HG03025 (cell line): ENCODE measurements at regions not wholly inside any gene's neighbourhood (a gene's known extent, or its start where the extent isn't known, plus 50 kb on each side); places are given as distances from the start of the nearest gene placed in this dataset.

Experiments
- ATAC-seq: cut with Tn5 transposase; IDR thresholded peaks from one replicate; pipeline ENCODE4 v1.9.1; 2021; ENCODE audit warnings: mild to moderate bottlenecking, moderate library complexity; ENCODE audit not compliant: unreplicated experiment, low FRiP score

DNA sequence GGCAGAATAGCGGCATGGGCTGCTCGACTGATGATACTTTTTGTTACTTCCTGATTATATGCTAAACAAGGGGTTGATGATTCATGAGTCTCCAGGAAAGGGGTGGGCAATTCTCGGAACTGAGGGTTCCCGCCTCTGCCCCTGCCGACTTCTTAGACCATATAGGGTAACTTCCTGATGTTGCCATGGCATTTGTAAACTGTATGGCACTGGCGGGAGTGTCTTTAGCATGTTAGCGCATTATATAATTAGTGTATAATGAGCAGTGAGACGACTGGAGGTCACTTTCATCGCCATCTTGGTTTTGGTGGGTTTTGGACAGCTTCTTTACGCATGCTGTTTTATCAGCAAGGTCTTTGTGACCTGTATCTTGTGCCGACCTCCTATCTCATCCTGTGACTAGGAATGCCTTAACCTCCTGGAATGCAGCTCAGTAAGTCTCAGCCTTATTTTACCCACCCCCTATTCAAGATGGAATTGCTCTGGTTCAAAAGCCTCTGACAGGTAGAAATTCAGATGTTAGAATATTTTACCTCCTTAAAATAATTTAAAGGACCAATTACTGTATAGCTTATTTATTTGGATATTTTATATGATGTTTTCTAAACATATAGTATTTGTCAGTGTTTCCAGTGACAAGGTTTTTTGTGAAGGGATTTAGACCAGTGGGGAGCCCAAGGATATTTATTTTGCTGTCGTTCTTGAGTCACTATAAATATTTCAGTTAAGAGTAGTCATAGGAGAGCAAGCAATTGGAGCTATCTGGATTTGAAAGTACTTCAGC lies 90.1 kb upstream of the PIK3CG start:
- no peak for ATAC-seq

DNA sequence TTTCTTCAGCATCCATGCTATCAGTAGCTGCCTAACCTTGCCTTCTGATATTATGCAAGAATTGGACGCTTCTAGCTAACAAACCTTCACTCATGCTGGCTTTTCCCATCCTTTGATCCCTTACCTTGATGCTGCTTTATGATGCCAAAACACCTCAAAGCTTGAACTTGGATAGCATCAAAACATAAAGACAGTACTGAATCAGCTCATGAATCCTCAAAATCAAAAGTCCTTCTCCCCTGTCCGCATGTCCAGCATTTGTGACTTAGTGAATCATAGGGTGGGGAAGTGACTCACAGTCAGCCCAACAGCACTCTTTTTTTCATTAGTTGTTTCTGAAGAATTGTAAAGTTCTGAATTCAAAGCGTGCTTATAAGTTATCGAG lies 89.5 kb upstream of the PIK3CG start:
- ATAC-seq, result no peak

DNA sequence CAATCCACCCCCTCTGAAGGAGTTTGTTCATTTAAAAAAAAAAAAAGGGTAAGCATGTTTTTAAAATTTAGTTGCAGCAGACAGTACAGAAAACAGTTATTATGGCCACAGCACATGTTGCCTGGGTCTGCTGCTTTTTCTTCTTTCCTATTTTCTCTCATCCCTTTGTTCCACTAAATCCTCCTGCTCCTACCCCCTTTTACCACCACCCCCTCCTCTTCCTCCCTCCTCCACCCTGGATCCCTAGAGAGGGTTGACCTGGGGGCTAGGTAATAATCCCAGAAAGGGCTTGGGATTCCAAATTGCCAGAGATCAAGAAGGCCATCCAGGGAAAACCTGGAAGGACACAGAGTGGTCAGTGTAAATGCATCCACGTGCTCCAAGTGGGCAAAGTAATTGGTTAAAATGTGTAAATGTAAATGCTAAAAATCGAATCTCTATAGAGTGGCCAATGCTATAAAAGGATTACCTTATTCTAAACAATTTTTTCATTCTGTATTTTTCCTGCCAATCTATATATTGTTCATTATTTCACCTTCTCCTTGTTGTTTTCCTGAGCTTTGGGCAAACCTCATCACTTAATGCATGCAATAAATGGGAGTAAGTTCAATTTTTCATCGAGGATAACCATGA lies 89.0 kb upstream of the PIK3CG start:
- ATAC-seq, result no peak

DNA sequence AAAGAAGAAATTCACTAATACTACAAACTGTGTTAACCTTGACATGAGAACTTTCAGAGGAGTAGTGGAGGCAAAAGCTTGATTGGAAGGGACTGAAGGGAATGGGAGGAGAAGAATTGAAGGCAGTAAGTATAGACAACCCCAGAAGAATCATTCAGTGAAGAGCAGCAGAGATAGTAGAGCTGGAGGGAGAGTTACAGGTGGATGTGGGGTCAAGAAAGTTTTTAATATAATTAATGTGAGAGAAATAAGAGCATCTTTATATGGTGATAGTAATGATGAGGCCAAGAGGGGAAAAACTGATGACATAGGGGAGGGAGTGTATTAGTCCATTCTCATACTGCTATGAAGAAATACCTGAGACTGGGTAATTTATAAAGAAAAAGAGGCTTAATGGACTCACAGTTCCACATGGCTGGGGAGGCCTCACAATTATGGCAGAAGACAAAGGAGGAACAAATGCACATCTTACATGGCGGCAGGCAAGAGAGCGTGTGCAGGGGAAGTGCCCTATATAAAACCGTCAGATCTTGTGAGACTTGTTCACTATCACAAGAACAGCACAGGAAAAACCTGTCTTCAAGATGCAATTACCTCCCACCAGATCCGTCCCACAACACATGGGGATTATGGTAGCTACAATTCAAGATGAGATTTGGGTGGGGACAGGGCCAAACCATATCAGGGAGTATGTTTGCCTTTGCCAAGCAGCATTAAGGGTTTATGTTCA lies 88.3 kb upstream of the PIK3CG start:
- ATAC-seq, result no peak

DNA sequence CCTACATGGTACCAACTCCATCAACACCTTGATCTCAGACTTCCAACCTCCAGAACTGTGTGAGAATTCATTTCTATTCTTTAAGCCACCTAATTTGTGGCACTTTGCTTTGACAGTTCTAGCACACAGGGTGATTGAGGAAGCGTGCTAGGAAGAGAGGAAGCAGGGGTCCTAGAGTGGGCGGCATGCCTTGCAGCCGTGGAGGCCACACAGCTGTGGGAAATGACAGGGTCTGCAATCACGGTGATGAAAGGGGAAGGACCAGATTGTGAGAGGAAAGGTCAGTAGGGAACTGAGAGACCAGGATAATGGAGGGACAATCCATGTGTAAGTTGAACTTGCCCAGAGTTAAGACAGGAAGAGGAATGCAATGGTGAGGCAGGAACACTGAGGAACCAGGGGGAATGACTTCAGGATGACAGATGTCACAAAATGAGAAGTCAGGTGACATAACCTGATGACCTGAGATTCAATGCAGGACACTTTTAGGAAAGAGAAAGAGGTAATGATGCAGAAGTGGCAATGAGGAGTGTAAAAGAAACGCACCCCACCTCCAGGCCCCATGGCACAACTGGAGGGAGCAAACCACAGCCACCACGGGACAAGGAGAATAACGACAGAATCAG lies 87.3 kb upstream of the PIK3CG start:
- no peak for ATAC-seq

DNA sequence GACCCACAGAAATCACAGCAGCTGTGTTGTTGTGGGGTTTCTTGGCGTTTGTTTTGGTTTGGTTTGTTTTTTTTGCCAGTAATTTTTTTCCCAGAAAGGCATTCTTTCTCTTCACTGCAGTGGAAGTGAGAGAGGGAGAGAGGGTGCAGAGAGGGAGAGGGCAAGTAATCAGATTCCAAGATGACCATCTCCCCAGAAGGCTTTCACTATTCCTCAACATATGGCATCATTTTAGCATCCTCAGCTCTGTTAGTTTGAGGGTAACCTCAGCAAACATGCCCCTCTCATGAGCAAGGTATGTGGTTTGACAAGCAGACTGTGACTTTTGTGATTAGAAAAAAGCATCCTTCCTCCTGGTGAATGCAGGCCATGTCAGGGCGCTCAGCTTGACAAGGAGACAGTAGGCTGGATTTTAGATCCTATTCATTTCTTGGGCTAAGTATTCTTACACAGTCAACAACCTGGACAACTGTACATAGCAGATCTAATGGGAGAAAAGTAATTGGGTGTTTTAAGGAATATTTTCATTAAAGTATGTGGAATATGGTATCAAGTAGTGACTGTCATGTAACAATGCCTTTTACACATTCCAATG lies 86.3 kb upstream of the PIK3CG start:
- no peak for ATAC-seq

DNA sequence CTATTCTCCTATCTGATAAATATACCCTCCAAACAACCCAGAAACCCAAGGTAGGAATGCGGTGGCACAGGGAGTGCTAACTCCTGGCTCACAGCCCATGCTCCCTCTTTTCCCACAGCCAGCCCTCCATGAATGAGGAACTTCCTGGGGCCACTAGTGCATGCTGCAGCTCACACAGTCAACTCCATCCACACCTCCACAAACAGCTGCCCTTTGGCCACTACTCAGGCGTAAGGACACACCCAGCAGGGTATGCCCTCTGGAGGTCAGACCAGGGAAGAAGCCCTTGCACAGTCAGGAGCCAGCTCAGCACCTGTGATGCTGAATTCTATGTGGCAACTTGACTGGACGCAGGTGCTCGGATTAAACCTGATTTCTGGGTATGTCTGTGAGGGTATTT lies 85.2 kb upstream of the PIK3CG start:
- ATAC-seq, result no peak

DNA sequence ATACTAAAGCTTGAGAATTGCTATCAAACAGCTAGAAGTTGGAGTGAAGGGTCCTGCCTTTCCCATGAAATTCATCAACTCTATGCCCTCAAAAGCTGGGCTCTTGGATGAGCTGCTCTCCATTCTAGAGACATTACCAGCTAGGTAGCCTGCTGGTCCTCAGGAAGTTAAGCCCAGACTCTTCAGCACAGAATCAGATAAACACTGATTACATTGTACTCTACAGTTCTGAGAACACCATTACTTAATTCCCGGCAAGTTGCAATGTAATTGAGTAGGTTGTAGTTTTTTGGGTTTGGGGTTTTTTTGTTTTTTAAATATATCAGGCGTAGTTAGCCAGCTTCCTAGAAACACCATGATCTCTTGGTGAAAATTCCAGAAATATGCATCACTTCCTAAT lies 84.1 kb upstream of the PIK3CG start:
- no peak for ATAC-seq

DNA sequence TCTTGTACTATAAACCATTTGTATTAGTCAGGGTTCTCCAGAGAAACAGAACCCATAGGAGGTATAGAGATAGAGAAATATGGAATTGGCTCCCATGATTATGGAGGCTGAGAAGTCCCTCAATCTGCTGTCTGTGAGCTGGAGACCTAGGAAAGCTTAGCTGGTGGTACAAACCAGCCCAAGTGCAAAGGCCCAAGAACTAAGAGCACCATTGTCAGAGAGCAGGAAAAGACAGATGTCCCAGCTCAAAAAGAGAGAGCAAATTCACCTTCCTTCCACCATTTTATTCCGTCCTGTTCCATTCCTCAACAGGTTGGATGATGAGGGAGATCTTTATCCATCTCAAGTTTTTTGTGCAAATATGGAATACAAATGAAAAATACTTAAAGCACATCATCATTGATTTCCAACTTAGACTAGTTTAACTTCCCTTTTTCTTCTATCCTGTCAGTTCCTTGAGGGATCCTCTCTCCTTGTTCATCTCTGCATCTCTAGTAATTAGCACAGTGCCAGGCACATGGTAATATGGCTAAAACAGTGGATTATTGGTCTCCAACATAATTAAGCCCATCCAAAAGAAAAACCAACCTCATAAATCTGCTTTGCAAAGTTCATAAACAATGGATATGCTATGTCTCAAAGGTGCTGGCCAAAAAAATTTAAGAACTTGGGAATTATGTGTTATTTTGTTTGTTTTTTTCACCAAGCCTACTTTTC lies 83.1 kb upstream of the PIK3CG start:
- no peak for ATAC-seq

DNA sequence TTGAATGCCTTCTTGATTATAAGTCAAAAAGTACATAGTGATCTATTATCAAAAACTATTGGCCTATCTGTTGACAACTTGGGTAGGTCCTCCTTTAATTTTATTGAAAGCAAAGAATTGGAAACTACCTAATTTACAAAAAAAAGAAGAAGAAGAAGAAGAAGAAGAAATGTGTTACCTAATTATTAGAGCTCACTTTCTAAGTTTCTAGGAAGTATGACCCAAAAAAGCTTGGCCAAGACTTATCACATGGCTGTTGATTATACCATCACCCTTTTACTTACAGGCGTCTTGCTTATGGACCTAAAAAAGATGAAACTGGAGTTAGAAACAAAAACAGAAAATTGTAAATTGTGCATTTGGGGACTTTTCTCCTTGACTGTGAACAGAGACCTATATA lies 81.8 kb upstream of the PIK3CG start:
- no peak for ATAC-seq

DNA sequence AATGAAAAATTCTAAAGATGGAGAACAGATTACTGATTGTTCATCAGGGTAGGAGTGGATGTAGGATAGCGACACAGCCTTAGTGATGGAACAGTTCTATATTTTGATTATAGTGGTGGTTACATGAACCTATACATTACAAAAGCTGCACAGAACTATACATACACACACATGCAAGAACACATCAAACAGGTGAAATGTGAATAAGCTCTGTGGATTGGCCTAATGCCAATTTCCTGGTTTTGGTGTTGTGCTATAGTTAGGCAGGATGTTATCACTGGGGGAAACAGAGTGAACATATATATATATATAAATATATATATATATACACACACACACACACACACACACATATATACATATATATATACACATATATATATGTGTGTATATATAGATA lies 76.4 kb upstream of the PIK3CG start:
- no peak for ATAC-seq

DNA sequence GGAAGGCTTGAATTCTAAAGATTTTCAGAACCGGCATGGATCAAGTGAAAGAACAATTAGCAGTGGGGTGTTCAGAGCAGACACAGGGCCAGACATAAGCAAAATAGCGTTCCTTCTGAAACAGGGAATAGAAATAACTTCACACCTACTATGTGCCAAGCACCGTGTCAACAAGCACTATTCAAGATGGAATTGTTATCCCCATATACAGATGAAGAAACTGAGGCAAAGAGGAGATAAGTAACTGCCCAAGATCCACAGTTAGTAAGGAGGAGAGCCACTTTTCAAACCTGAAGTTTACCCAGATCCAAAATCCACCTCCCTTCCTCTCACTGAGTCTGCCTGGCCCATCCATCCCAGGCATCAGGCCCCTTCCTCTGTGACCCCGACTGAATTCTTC lies 73.6 kb upstream of the PIK3CG start:
- ATAC-seq, result no peak

DNA sequence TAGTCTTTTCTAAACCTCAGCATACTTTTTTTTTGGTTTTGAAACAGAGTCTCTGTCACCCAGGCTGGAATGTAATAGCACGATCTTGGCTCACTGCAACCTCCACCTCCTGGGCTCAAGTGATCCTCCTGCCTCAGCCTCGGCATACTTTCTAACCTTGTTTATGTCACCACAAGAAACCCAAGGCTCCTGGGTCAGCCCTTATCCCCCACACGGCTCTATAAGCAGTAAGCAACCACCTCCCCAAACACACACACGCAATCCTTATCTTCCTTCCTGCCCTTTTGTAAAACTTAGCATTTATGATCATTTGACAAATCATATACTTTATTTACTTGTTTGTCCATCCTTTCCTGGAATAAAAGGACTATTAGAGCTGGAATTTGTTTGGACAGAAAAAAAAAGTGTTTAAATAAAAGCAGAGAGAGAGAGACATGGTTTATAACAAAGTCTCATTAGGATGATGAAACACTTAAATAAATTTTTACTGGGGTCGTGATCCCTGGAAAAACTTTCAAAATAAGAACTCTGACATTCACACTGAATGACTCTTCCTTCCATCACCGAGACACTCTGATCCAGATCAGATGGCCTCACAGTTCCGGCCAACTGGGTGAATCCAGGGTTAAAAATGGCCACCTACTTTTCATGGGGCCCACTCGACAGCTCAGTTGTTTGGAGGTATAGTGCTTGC lies 72.7 kb upstream of the PIK3CG start:
- ATAC-seq, result no peak

DNA sequence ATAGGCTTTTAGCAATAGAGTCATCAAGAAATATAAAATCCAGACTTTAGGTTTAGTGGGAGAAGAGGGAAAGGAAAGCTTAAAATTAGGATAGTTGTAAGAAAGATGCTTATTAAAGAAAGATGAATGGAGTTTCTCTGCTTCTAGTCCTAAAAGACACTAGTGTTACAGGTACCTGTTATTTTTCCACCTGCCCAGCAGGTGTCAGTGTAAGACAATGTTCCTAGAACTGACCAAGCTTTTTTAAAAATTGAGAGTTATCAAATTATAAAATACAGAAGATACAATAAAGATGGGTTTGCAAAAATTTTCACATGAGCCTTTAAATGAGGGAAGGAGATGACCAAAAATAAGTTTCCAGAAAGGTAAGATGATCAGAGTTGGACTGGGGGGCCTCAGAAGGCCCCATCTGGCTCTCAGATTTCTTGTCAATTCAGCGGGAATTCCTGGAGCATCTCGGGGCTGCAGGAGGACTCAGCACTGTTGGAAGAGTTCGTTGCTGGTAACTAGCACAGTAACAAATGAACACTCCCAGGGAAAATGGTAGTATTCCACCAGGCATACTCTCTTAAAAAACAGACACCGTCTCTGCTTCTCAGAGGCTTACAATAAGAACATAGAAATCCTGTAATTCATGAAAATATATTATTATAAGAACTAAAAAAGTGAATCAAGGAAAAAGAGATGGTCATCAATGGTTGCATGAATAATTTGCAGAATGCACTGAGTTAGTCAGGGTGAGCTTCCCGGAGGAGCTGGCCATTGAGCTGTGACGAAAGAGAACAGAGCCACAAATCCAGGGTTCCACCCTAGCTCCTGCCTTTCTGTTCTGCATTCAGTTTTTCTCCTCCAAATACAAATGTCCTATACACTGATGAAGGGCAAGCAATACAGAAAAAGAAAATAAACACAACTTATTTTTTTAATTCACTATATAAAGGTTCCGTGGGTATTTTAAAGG lies 71.8 kb upstream of the PIK3CG start:
- ATAC-seq, result no peak

DNA sequence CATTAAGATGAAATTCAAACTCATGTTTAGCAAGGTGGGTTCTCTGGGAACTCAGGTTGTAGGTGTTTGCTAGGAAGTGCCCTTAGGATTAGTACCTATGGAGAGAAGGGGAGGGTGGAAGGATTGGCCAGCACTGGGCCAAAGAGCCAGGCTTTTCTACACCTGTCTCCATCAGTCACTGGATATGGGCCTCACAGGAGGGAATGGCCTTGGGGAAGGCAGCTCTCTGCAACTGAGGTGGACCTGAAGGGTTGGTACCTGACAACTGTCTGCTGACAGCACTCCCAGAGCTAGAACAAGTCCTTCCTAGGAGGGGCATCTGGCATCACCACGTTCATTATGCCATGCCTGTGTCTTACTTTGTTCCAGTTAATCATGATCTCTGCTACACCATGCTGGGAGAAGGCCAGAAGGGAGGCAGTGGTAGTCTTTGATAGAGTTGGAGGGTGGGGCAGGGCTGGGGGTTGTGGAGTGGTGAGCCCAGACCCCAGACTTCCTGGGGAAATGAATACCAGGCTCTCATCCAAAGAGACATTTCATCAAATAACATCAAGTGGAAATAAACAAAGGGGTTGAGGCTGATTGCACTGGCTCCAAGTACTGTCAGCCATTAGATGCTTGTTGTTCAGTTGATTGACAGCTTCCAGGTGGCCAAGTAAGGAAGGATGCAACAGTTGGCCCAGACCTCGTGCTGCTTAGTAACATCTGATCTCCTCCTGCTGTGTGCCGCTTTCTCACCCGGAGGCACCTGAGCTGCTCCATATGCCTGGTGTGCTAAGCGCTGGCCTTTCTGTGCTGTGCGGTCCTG lies 70.6 kb upstream of the PIK3CG start:
- no peak for ATAC-seq

DNA sequence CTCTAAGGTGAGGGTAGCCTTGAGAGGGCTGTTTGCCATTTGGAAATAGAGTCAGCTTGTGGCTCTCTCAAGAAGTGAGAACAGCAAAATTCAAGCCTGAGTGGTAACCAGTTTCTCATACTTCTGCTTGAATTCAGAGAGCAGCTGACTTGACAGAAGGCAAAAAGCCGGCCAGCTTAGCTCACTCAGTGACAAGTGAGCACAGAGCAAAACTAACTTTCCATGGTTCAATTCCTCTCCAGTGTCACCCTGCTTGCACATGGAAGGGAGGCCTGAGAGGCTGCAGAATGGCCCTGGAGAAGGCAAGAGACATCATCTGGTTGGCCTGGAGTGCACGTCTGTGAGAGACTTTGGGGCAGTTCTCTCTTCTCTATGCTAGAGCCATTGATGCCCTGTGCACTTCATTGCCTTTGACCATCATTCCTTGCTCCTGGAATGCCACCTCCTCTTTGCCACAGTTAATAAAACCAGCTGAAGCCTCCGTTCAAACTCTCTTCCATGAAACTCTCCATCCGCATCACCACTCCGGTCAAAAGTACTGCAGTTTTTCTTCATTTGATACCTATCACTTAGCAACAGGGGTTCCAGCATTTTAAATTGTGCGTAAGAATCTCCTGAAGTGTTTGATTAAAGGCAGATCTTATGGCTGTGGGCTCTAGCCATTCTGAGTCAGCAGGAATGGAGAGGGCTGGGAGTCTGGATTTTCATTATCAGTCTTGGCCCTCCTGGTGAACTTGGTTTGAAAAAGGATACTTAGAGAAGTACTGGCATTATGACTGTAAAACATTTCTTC lies 69.8 kb upstream of the PIK3CG start:
- no peak for ATAC-seq

DNA sequence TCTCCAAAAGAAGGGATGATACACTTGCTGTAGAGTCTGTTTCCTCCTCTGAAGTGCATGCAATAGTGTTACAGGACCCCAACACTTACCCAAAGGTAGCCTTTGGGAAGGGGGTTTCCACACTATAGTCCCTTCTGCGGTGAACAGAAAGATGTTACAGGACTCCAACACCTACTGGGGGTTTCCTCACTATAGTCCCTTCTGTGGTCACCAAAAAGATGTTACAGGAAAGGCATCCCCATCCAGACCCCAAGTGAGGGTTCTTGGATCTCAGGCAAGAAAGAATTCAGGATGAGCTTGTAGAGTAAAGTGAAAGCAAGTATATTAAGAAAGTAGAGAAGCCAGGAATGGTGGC lies 69.2 kb upstream of the PIK3CG start:
- ATAC-seq, result no peak
